ENCODE measurements at regions not wholly inside any gene's neighbourhood (a gene's known extent, or its start where the extent isn't known, plus 50 kb on each side); places are given as distances from the start of the nearest gene placed in this dataset.

- Histone ChIP-seq H3K4me3 (no peak overlapping the region), H3K4me1 (ENCODE audit: low read depth) (peaks cover 12% of the 10 kb centered on the region), H3K36me3 (no peaks in the 10 kb centered on the region), H3K27ac (no peak overlapping the region), H3K27me3 (no peaks in the 10 kb centered on the region), H3K9me3 (ENCODE audit: low read depth) (no peaks in the 10 kb centered on the region)
- TF ChIP-seq CTCF (IDR thresholded peaks at IDR 0.05; ENCODE audit: low read depth, low read length), result no peak
- no peak for DNase-seq (ENCODE audit: low read depth in 1 of 2, low spot score in 1 of 2)
These were observed 569.7 kb upstream of the TENM4 start for GRCh38 chr11:80010536-80010935.

GRCh38 chr11:80009081-80009480 lies 568.3 kb upstream of the TENM4 start:
- Histone ChIP-seq H3K36me3 (no peaks in the 10 kb centered on the region), H3K9me3 (ENCODE audit: low read depth) (no peaks in the 10 kb centered on the region), H3K4me3 (no peak overlapping the region), H3K4me1 (ENCODE audit: low read depth) (peaks cover 12% of the 10 kb centered on the region), H3K27me3 (no peaks in the 10 kb centered on the region), H3K27ac (no peak overlapping the region)
- no peak for DNase-seq (ENCODE audit: low read depth in 1 of 2, low spot score in 1 of 2)
- no peak for TF ChIP-seq CTCF (IDR thresholded peaks at IDR 0.05; ENCODE audit: low read depth, low read length)

GRCh38 chr11:80007616-80008015 lies 566.8 kb upstream of the TENM4 start:
- Histone ChIP-seq H3K4me1 (ENCODE audit: low read depth) (peaks cover 14% of the 10 kb centered on the region), H3K27me3 (no peaks in the 10 kb centered on the region), H3K9me3 (ENCODE audit: low read depth) (no peaks in the 10 kb centered on the region), H3K4me3 (no peak overlapping the region), H3K36me3 (no peaks in the 10 kb centered on the region), H3K27ac (no peak overlapping the region)
- DNase-seq (ENCODE audit: low read depth in 1 of 2, low spot score in 1 of 2), result no peak
- no peak for TF ChIP-seq CTCF (IDR thresholded peaks at IDR 0.05; ENCODE audit: low read depth, low read length)

DNA sequence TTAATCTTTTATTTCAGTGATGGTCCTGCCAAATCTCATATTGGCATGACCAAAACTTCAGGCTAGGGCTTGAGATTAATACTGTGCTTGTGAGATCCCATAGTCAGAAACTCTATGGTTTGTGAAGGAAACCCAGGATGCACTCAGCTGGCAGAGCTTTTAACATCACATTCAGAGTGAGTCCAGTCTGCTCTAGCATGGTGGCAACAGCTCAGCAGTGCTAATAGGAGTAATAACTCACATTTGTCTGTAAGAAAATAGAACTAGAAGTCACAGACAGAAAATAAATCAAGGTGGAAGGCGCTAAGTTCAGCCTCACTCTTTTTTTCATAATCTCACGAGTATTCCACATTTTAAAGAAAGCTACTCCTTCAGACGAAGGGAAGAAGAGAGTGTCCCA lies 549.3 kb upstream of the TENM4 start:
- H3K27ac ChIP-seq, result no peak overlapping the region
- peaks cover 4% of the 10 kb centered on the region for H3K27me3 ChIP-seq
- H3K4me3 ChIP-seq, result no peak overlapping the region
- no peak for TF ChIP-seq CTCF (IDR thresholded peaks at IDR 0.05; ENCODE audit: low read depth, low read length)
- no peaks in the 10 kb centered on the region for H3K36me3 ChIP-seq
- H3K9me3 ChIP-seq (ENCODE audit: low read depth), result no peaks in the 10 kb centered on the region
- DNase-seq (ENCODE audit: low read depth in 1 of 2, low spot score in 1 of 2), result no peak
- H3K4me1 ChIP-seq (ENCODE audit: low read depth), result no peaks in the 10 kb centered on the region

GRCh38 chr11:79982185-79982584 lies 541.4 kb upstream of the TENM4 start:
- no peaks in the 10 kb centered on the region for H3K9me3 ChIP-seq (ENCODE audit: low read depth)
- TF ChIP-seq CTCF (IDR thresholded peaks at IDR 0.05; ENCODE audit: low read depth, low read length), result no peak
- H3K27ac ChIP-seq, result no peak overlapping the region
- H3K4me3 ChIP-seq, result no peak overlapping the region
- no peak for DNase-seq (ENCODE audit: low read depth in 1 of 2, low spot score in 1 of 2)
- H3K4me1 ChIP-seq (ENCODE audit: low read depth), result no peaks in the 10 kb centered on the region
- H3K36me3 ChIP-seq, result no peaks in the 10 kb centered on the region
- H3K27me3 ChIP-seq, result no peaks in the 10 kb centered on the region

- no peaks in the 10 kb centered on the region for H3K36me3 ChIP-seq
- no peak overlapping the region for H3K4me3 ChIP-seq
- no peaks in the 10 kb centered on the region for H3K27me3 ChIP-seq
- DNase-seq (ENCODE audit: low read depth in 1 of 2, low spot score in 1 of 2), result no peak
- no peak overlapping the region for H3K27ac ChIP-seq
- TF ChIP-seq CTCF (IDR thresholded peaks at IDR 0.05; ENCODE audit: low read depth, low read length), result no peak
- H3K4me1 ChIP-seq (ENCODE audit: low read depth), result no peaks in the 10 kb centered on the region
- H3K9me3 ChIP-seq (ENCODE audit: low read depth), result no peaks in the 10 kb centered on the region
These were observed 540.1 kb upstream of the TENM4 start for GRCh38 chr11:79980916-79981315.
